Pancreas (tissue), 10 donors: ENCODE measurements at regions not wholly inside any gene's neighbourhood (a gene's known extent, or its start where the extent isn't known, plus 50 kb on each side); places are given as distances from the start of the nearest gene placed in this dataset.

ENCODE experiments used
- ATAC-seq, 4 donors: fragments of 200-7000 bp; cut with Tn5 transposase; one replicate each; pipeline versions ENCODE4 v1.8.0 to v1.9.1; 2020; ENCODE audit warnings: mild to moderate bottlenecking in 4 of 4, moderate library complexity in 4 of 4
- DNase-seq, 6 donors: peaks; one replicate each; pipeline ENCODE4 v3.0.0-alpha.2; 2020
- FAIRE-seq: peaks from 2 replicates; lab custom pipeline; 2012; peaks lifted over from hg19 to GRCh38; lab: Jason Lieb, UNC
- H3K27ac ChIP-seq, 4 donors: fragments of 200-600 bp; sonication (generic); 1 replicate in 3 of 4; 2 replicates in 1 of 4; pipeline versions ENCODE4 v1.5.0 to v1.8.0; 2020
- H3K27me3 ChIP-seq, 4 donors: fragments of 200-600 bp; one replicate each; pipeline ENCODE4 v1.8.0; 2021
- H3K36me3 ChIP-seq, 3 donors: fragments of 200-600 bp; sonication (generic) in 1 of 3; one replicate each; pipeline versions ENCODE4 v1.5.0 to v1.8.0; 2020 to 2021
- H3K4me1 ChIP-seq, 3 donors: fragments of 200-600 bp; one replicate each; pipeline ENCODE4 v1.8.0; 2021
- H3K4me3 ChIP-seq, 4 donors: fragments of 200-600 bp; sonication (generic) in 2 of 4; one replicate each; pipeline versions ENCODE4 v1.5.0 to v1.8.0; 2020 to 2021
- H3K9me3 ChIP-seq, 4 donors: fragments of 200-600 bp; one replicate each; pipeline ENCODE4 v1.8.0; 2021
- WGBS, 2 donors: extraction: QIAGEN DNeasy Blood & Tissue Kit; methylation state at CpG; one replicate each; pipeline ENCODE4 v1.1.7; 2013; 5-methylcytosine and 5-hydroxymethylcytosine counted together
- intact Hi-C, 3 donors: fragments of 100-400 bp; cut with DNase I; formaldehyde crosslinking; loops; one replicate each; pipeline versions ENCODE4 v1.11.1 to v1.14.2; 2022
- TF ChIP-seq, protein P1 (sequence below), 4 donors: fragments of 200-600 bp; sonication (generic) in 3 of 4; IDR thresholded peaks; one replicate each; pipeline versions ENCODE4 v1.5.0 to v1.8.0; 2021; ENCODE audit warnings: antibody characterized with exemption in 4 of 4
- donor health status: healthy with polysubstance abuse.
- donor health status: DM: no; HTN: no; CAD: no; lungs with moderate emphysema.
- donor health status: DM: no; HTN: no; CAD: no.
- donor health status: control.
- donor health status: control.
- donor health status: Bipolar disorder and iron deficiency.
- donor health status: DM: yes; HTN: yes; CAD: no.
- donor health status: DM: no; HTN: no; CAD: no.
- donor health status: DM: no; HTN: no; CAD: no.
- donor health status: DM: yes; HTN: yes; CAD: no.

DNA sequence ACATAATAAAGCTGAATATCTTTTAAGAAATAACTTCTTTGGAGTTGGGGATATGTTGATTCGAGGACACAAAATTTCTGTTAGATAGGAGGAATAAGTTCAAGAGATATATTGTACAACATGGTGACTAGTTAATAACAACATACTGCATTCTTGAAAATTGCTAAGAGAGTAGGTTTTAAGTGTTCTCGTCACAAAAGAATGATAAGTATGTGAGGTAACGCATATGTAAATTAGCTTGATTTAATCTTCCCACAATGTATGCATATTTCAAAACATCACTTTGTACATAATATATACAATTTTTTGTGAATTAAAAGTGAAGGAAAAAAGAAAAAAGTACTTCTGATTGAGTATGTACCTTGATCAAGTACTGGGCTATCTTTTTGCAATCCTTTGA lies 428.0 kb upstream of the TRPC7 start:
- Histone ChIP-seq H3K4me3 (no peak overlapping the region), H3K4me1 (no peaks in the 10 kb centered on the region), H3K9me3 (no peaks in the 10 kb centered on the region), H3K27ac (no peak overlapping the region), H3K36me3 (no peaks in the 10 kb centered on the region), H3K27me3 (no peaks in the 10 kb centered on the region)
- TF ChIP-seq, protein P1, sequence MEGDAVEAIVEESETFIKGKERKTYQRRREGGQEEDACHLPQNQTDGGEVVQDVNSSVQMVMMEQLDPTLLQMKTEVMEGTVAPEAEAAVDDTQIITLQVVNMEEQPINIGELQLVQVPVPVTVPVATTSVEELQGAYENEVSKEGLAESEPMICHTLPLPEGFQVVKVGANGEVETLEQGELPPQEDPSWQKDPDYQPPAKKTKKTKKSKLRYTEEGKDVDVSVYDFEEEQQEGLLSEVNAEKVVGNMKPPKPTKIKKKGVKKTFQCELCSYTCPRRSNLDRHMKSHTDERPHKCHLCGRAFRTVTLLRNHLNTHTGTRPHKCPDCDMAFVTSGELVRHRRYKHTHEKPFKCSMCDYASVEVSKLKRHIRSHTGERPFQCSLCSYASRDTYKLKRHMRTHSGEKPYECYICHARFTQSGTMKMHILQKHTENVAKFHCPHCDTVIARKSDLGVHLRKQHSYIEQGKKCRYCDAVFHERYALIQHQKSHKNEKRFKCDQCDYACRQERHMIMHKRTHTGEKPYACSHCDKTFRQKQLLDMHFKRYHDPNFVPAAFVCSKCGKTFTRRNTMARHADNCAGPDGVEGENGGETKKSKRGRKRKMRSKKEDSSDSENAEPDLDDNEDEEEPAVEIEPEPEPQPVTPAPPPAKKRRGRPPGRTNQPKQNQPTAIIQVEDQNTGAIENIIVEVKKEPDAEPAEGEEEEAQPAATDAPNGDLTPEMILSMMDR (IDR thresholded peaks at IDR 0.05) = no peak
- no peak for FAIRE-seq
- intact Hi-C loops = loop anchor here in 1 of 3 donors (10.0 kb wide), 1 partner anchor 702 kb away; the partner anchor contains the start of gene SPOCK1
- no peak for DNase-seq
- ATAC-seq = no peak
- WGBS, 2 donors = 80 to 84% methylated on average over 3 of the region's 3 CpGs

DNA sequence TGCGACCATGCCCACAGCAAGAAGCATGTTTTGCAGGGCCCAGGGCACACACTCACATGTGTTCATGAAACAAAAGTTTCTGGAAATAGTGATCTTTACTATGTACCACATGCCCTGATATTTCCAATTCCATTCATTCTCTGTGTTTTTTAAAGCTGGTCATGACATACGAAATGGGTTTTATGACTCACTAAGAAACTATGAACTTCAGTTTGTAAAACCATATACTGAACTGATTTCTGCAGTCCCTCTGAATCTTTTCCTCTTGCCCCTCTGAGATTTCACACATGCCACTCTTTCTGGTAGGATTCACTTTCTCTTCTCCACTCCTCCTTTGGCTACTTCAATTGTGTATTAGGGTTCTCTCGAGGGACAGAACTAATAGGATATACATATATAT lies 416.1 kb upstream of the TRPC7 start:
- Histone ChIP-seq H3K4me3 (no peak overlapping the region), H3K27me3 (no peaks in the 10 kb centered on the region), H3K4me1 (no peaks in the 10 kb centered on the region), H3K27ac (no peak overlapping the region), H3K36me3 (no peaks in the 10 kb centered on the region), H3K9me3 (no peaks in the 10 kb centered on the region)
- DNase-seq (no peak), ATAC-seq (no peak), FAIRE-seq (no peak)
- TF ChIP-seq, protein P1 (IDR thresholded peaks at IDR 0.05) = no peak
- intact Hi-C loops = no loop called here
- WGBS, 2 donors = 61 to 76% methylated on average over 3 of the region's 3 CpGs

DNA sequence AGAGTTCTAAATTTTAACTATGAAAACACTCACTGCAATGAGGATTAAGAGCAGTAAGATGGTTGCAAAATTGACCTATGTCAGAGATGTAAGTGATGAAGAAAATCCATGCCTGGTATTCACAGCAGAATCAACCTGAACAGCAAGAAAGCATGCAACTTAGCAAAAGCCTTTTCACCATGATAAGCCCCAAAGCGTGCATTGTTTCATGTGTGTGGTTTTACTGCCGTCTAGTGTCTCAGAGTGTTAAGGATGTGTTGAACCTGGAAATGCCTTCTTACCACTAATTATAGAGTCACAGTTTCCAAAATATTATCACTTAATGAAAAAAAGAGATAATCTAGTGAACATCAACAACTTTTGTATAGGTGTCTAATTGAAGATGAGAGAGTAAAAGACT lies 415.2 kb upstream of the TRPC7 start:
- Histone ChIP-seq H3K27me3 (no peaks in the 10 kb centered on the region), H3K4me1 (no peaks in the 10 kb centered on the region), H3K9me3 (no peaks in the 10 kb centered on the region), H3K27ac (no peak overlapping the region), H3K36me3 (no peaks in the 10 kb centered on the region), H3K4me3 (no peak overlapping the region)
- ATAC-seq (no peak), FAIRE-seq (no peak), DNase-seq (no peak)
- intact Hi-C loops = no loop called here
- WGBS, 2 donors = 63 to 71% methylated on average over 2 of the region's 2 CpGs
- TF ChIP-seq, protein P1 (IDR thresholded peaks at IDR 0.05) = no peak

DNA sequence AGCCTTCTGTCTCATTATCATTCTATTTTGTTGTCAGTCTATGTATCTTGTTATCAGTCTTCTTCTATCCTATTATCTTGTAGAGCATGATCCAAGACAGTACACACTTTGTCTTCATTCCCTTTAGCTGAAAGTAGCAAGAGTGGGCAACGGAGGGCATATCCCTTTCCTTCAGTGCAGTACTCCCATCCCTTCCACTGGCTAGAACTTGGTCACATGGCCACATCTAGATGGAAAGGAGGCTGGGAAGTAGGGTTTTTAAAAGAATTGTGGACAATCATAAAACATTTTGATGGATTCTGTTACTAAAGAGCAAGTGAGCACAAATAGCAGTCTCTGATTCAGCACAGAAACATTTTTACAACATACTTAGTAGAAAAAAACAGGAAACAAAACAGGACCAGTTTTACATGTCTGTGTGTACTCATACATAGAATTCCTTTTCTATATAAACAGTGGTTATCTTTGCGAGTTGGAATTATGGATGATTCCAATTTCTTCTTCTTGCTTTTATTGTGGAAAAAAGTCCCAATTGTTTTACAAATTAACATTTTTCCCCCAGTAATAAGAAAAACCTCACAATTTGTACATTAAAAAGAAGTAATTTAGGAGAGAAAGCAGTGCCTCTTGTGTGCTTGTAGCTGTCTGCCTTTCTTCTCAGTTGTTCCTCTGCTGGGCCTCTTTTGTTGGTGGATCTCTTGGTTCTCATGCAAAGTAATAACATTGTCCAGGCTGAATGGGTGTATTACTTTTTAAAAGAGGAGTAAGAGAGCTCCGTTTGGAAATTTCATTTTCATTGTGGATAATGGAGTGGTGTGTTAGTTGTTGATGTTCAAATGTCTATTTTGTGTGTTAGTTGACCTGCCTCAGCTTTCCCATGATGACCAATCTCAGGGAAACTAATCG lies 410.9 kb upstream of the TRPC7 start:
- TF ChIP-seq, protein P1 (IDR thresholded peaks at IDR 0.05) = no peak
- Histone ChIP-seq H3K27ac (no peak overlapping the region), H3K4me1 (no peaks in the 10 kb centered on the region), H3K27me3 (no peaks in the 10 kb centered on the region), H3K4me3 (no peak overlapping the region), H3K36me3 (no peaks in the 10 kb centered on the region), H3K9me3 (no peaks in the 10 kb centered on the region)
- intact Hi-C loops = no loop called here
- 54 to 64% methylated on average over 4 of the region's 4 CpGs for WGBS, 2 donors
- no peak for ATAC-seq
- no peak for DNase-seq
- no peak for FAIRE-seq

DNA sequence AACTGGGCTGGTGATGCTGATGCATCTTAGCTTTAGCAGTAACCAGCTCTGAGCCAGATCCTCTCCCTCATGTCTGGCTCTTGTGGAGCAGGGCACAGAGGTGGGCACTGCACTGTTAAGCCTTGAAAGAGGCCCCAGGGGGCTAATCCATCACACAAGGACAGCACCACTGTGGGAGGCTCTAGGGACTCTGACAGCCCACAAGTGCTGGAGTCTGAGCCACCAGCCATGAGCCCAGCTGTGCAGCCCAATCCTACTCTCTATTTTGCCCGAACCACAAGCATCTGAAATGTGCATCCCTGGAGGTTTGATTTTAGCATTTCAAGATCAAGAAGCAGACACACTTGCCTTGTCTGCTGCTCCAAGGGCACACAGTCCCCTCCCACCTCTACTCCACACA lies 407.1 kb upstream of the TRPC7 start:
- DNase-seq (no peak), FAIRE-seq (no peak), ATAC-seq (no peak)
- Histone ChIP-seq H3K4me3 (no peak overlapping the region), H3K9me3 (no peaks in the 10 kb centered on the region), H3K36me3 (no peaks in the 10 kb centered on the region), H3K27me3 (no peaks in the 10 kb centered on the region), H3K27ac (no peak overlapping the region), H3K4me1 (no peaks in the 10 kb centered on the region)
- WGBS, 2 donors = 35 to 46% methylated on average over 1 of the region's 1 CpG
- intact Hi-C loops = loop anchor here in 1 of 3 donors (5.0 kb wide), 1 partner anchor 525 kb away; no protein-coding TSS in a partner anchor
- TF ChIP-seq, protein P1 (IDR thresholded peaks at IDR 0.05) = no peak
